Transverse colon (tissue), 4 donors: ENCODE measurements at regions not wholly inside any gene's neighbourhood (a gene's known extent, or its start where the extent isn't known, plus 50 kb on each side); places are given as distances from the start of the nearest gene placed in this dataset.

ENCODE experiments used
- DNase-seq: peaks from one replicate; pipeline ENCODE4 v3.0.0-alpha.2; 2019
- H3K27ac ChIP-seq, 4 donors: fragments of 200-600 bp; sonication (generic); 2 replicates each; pipeline ENCODE4 v1.5.1; 2016 to 2018; ENCODE audit warnings: inconsistent platforms in 4 of 4
- H3K27me3 ChIP-seq: fragments of 200-600 bp; sonication (generic); 2 replicates; pipeline ENCODE4 v1.5.1; 2017; ENCODE audit warnings: inconsistent platforms
- H3K36me3 ChIP-seq, 4 donors: fragments of 200-600 bp; sonication (generic); 2 replicates each; pipeline ENCODE4 v1.5.1; 2017 to 2019; ENCODE audit warnings: inconsistent platforms in 4 of 4
- H3K4me1 ChIP-seq, 4 donors: fragments of 200-600 bp; sonication (generic); 2 replicates each; pipeline ENCODE4 v1.5.1; 2017 to 2020; ENCODE audit warnings: inconsistent platforms in 4 of 4
- H3K4me3 ChIP-seq, 4 donors: fragments of 200-600 bp; sonication (generic); 1 replicate in 1 of 4; 2 replicates in 3 of 4; pipeline versions ENCODE4 v1.5.1 to v1.6.1; 2017 to 2019; ENCODE audit warnings: inconsistent platforms in 4 of 4
- H3K9me3 ChIP-seq, 2 donors: fragments of 200-600 bp; sonication (generic); 2 replicates each; pipeline ENCODE4 v1.5.1; 2017 to 2019; ENCODE audit warnings: inconsistent platforms in 2 of 2
- EP300 ChIP-seq: sonication (generic); formaldehyde crosslinking; IDR thresholded peaks from one replicate; pipeline ENCODE4 v1.6.1; 2017; ENCODE audit warnings: antibody characterized with exemption, low read depth
- POLR2A ChIP-seq: fragments of 450-650 bp; IDR thresholded peaks from one replicate; pipeline ENCODE4 v1.6.1; 2016; ENCODE audit warnings: antibody characterized with exemption, mild to moderate bottlenecking, moderate library complexity
- POLR2AphosphoS5 ChIP-seq, 3 donors: sonication (generic); formaldehyde crosslinking; IDR thresholded peaks; one replicate each; pipeline ENCODE4 v1.6.1; 2016; ENCODE audit warnings: antibody characterized with exemption in 3 of 3
- WGBS, 2 donors: methylation state at CpG; one replicate each; pipeline ENCODE4 v1.1.5; 2018; ENCODE audit warnings: low coverage in 1 of 2; 5-methylcytosine and 5-hydroxymethylcytosine counted together
- in situ Hi-C, 4 donors: fragments of 200-750 bp; cut with MboI; loops; one replicate each; pipeline versions ENCODE4 v1.15.0 to v1.15.1; 2017; ENCODE audit warnings: low sequenced_read_pairs in 3 of 4, low pct_ligation_motif_present in 1 of 4, low pct_unique_long_range_greater_than_20kb in 1 of 4
- intact Hi-C: fragments of 100-400 bp; cut with DNase I; formaldehyde crosslinking; loops from one replicate; pipeline ENCODE4 v1.15.1; 2023; ENCODE audit warnings: low total_unique reads
- TF ChIP-seq, protein P1 (sequence below), 5 experiments: fragments of 200-600 bp in 3 of 5; fragments of 450-650 bp in 2 of 5; sonication (generic) in 3 of 5; IDR thresholded peaks; 1 replicate in 2 of 5; 2 replicates in 3 of 5; pipeline ENCODE4 v1.5.1; 2016 to 2017; ENCODE audit warnings: antibody characterized with exemption in 5 of 5, inconsistent platforms in 3 of 5, mild to moderate bottlenecking in 2 of 5, moderate library complexity in 1 of 5

GRCh38 chr10:131727560-131727959 is 173.2 kb upstream of the PPP2R2D start:
- Histone ChIP-seq H3K9me3 (no peaks in the 10 kb centered on the region), H3K4me1 (peaks cover 0 to 11% (median 3%) of the 10 kb centered on the region in 4 donors), H3K36me3 (no peaks in the 10 kb centered on the region), H3K27ac (no peak overlapping the region), H3K27me3 (no peaks in the 10 kb centered on the region), H3K4me3 (no peak overlapping the region)
- in situ Hi-C loops (no loop called here), intact Hi-C loops (no loop called here)
- DNase-seq: no peak
- 91 to 94% methylated on average over 4 to 12 of the region's 12 CpGs for WGBS, 2 donors
- TF ChIP-seq POLR2AphosphoS5 (IDR thresholded peaks at IDR 0.05): no peak
- TF ChIP-seq POLR2A: no peak
- no peak for TF ChIP-seq EP300
- TF ChIP-seq, protein P1, sequence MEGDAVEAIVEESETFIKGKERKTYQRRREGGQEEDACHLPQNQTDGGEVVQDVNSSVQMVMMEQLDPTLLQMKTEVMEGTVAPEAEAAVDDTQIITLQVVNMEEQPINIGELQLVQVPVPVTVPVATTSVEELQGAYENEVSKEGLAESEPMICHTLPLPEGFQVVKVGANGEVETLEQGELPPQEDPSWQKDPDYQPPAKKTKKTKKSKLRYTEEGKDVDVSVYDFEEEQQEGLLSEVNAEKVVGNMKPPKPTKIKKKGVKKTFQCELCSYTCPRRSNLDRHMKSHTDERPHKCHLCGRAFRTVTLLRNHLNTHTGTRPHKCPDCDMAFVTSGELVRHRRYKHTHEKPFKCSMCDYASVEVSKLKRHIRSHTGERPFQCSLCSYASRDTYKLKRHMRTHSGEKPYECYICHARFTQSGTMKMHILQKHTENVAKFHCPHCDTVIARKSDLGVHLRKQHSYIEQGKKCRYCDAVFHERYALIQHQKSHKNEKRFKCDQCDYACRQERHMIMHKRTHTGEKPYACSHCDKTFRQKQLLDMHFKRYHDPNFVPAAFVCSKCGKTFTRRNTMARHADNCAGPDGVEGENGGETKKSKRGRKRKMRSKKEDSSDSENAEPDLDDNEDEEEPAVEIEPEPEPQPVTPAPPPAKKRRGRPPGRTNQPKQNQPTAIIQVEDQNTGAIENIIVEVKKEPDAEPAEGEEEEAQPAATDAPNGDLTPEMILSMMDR (IDR thresholded peaks at IDR 0.05): no peak

DNA sequence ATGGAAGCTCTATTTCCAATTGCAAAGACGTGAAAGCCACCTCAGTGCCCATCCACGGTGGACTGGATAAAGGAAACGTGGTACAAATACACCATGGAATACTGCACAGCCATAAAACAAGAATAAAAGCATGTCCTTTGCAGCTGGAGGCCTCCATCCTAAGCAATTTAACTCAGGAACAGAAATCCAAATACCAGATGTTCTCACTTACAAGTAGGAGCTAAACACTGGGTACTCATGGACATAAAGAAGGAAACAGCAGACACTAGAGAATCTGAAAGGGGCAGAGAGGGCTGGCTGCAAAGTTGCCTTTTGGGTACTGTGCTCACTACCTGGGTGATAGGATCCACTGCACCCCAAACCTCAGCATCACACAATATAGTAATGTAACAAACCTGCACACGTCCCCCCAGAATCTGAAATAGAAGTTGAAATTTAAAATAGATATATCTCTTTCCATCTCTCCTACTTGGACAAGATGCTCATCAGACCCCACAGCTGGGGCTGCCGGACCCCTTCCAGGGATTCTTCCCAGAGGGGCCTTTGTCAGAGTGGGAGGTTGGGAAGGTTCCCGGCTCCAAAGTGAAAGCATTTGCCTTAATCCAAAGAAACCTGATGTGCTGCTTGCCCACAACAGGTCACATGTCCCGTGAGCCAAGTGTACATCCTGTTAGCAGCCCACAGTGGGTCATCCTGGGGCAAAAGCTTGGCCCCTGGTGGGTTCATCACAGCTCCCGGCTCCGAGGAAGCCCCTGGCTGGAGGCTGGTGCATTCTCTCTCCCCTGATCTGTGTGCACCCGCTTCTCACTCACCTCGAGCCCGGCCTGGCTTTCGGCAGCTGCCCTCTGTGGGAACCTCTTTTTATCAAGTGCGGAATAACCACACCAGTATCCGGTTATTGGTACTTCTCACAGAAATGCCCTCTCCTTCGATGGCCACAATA is 172.3 kb upstream of the PPP2R2D start:
- TF ChIP-seq POLR2AphosphoS5 (IDR thresholded peaks at IDR 0.05) (no peak), POLR2A (no peak), EP300 (no peak)
- TF ChIP-seq, protein P1 (IDR thresholded peaks at IDR 0.05): no peak
- Histone ChIP-seq H3K27ac (no peak overlapping the region), H3K4me3 (no peak overlapping the region), H3K9me3 (no peaks in the 10 kb centered on the region), H3K36me3 (no peaks in the 10 kb centered on the region), H3K4me1 (peaks cover 0 to 11% (median 3%) of the 10 kb centered on the region in 4 donors), H3K27me3 (no peaks in the 10 kb centered on the region)
- intact Hi-C loops: no loop called here
- in situ Hi-C loops: no loop called here
- WGBS, 2 donors: 60 to 75% methylated on average over 4 to 16 of the region's 16 CpGs
- DNase-seq: no peak

- intact Hi-C loops: no loop called here
- 63 to 64% methylated on average over 2 to 6 of the region's 6 CpGs for WGBS, 2 donors
- Histone ChIP-seq H3K27ac (no peak overlapping the region), H3K4me3 (no peak overlapping the region), H3K36me3 (no peaks in the 10 kb centered on the region), H3K27me3 (no peaks in the 10 kb centered on the region), H3K9me3 (no peaks in the 10 kb centered on the region), H3K4me1 (peaks cover 0 to 11% (median 3%) of the 10 kb centered on the region in 4 donors)
- no peak for TF ChIP-seq POLR2AphosphoS5 (IDR thresholded peaks at IDR 0.05)
- TF ChIP-seq, protein P1 (IDR thresholded peaks at IDR 0.05): no peak
- TF ChIP-seq POLR2A: no peak
- no peak for DNase-seq
- in situ Hi-C loops: no loop called here
Observed at GRCh38 chr10:131729361-131729760, 171.4 kb upstream of the PPP2R2D start.

DNA sequence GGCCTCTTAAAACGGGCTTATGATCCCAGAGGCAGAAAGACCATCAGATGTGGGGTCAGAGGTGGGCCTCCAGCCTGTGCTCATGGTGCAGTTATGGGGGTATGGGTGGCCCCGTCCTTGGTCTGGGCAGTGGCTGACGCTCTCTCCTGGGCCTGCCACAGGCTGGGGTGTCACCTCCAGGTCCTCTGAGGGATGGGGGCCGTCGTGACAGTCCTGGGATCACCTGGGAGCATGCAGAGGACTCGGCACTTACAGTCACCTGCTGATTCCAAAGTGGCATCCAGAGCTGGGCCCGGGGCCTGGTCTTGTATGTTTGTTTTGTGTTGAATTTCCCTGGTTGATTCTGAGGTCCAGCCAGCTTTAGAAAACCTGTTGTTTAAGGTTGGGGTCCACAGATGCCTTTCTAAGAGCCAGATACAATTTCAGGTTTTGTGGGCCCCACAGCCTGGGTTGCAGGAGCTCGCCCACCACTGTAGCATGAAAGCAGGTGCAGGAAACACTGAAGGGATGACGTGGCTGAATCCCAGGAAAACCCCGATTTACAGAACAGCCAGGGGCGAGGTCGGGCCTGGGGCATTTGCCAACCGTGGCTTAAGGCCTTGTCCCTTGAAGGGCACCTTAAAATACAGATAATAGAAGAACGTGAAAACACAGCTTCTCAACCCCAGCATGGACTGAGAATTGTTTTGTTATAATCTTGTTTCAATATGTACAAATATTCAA is 170.7 kb upstream of the PPP2R2D start:
- WGBS, 2 donors: 47 to 57% methylated on average over 2 to 14 of the region's 14 CpGs
- H3K27ac ChIP-seq: no peak overlapping the region
- no peak for TF ChIP-seq POLR2AphosphoS5 (IDR thresholded peaks at IDR 0.05)
- H3K4me1 ChIP-seq: peaks cover 0 to 11% (median 3%) of the 10 kb centered on the region in 4 donors
- H3K4me3 ChIP-seq: no peak overlapping the region
- intact Hi-C loops: no loop called here
- H3K9me3 ChIP-seq: no peaks in the 10 kb centered on the region
- no peaks in the 10 kb centered on the region for H3K36me3 ChIP-seq
- no peaks in the 10 kb centered on the region for H3K27me3 ChIP-seq
- no peak for DNase-seq
- in situ Hi-C loops: no loop called here
